Mucosa of descending colon (tissue), 3 donors: ENCODE measurements at regions not wholly inside any gene's neighbourhood (a gene's known extent, or its start where the extent isn't known, plus 50 kb on each side); places are given as distances from the start of the nearest gene placed in this dataset.
A peak's percentile ranks its signal among the peaks of the same experiment; 100 is the strongest.
"Not testable (repeated sequence)": the region's sequence is repeated elsewhere in the genome, so short reads cannot be mapped to it uniquely, and the experiment has no call there.

Experiments used
- ATAC-seq: fragments of 200-7000 bp; cut with Tn5 transposase; one replicate; pipeline ENCODE4 v1.9.1; 2020; ENCODE audit warnings: mild to moderate bottlenecking, moderate library complexity
- DNase-seq, 3 donors: peaks; one replicate each; pipeline ENCODE4 v3.0.0-alpha.2; 2020
- H3K36me3 ChIP-seq: fragments of 200-600 bp; one replicate; pipeline ENCODE4 v1.8.0; 2021; ENCODE audit warnings: low read depth, mild to moderate bottlenecking
- H3K4me1 ChIP-seq: fragments of 200-600 bp; one replicate; pipeline ENCODE4 v1.8.0; 2021; ENCODE audit warnings: low read depth, mild to moderate bottlenecking
- H3K4me3 ChIP-seq: fragments of 200-600 bp; one replicate; pipeline ENCODE4 v1.8.0; 2021; ENCODE audit warnings: mild to moderate bottlenecking
- H3K9me3 ChIP-seq: fragments of 200-600 bp; one replicate; pipeline ENCODE4 v1.8.0; 2021; ENCODE audit warnings: mild to moderate bottlenecking
- CTCF ChIP-seq: fragments of 200-600 bp; IDR thresholded peaks from one replicate; pipeline ENCODE4 v1.8.0; 2022; ENCODE audit warnings: antibody characterized with exemption, mild to moderate bottlenecking
- intact Hi-C, 2 donors: fragments of 100-400 bp; cut with DNase I in 1 of 2; cut with micrococcal nuclease in 1 of 2; formaldehyde crosslinking; loops; one replicate each; pipeline versions ENCODE4 v1.11.0 to v1.11.1; 2022; cut with DNase I, micrococcal nuclease
- donor health status: DM: no; HTN: no; CAD: no; lungs with moderate emphysema.
- donor health status: DM: no; HTN: no; CAD: no.
- donor health status: DM: no; HTN: yes; CAD: no.

GRCh38 chr15:38755718-38756117, 191.1 kb upstream of the RASGRP1 start:
- TF ChIP-seq CTCF: no peak
- no peak overlapping the region for H3K4me3 ChIP-seq
- DNase-seq (no peak), ATAC-seq (no peak)
- no peaks in the 10 kb centered on the region for H3K4me1 ChIP-seq
- no peaks in the 10 kb centered on the region for H3K36me3 ChIP-seq
- intact Hi-C loops: no loop called here
- no peaks in the 10 kb centered on the region for H3K9me3 ChIP-seq

GRCh38 chr15:38756441-38756840, 191.8 kb upstream of the RASGRP1 start:
- Histone ChIP-seq H3K4me1 (no peaks in the 10 kb centered on the region), H3K9me3 (no peaks in the 10 kb centered on the region), H3K36me3 (no peaks in the 10 kb centered on the region), H3K4me3 (no peak overlapping the region)
- ATAC-seq: no peak
- intact Hi-C loops: no loop called here
- TF ChIP-seq CTCF: no peak
- no peak for DNase-seq

GRCh38 chr15:38758043-38758442, 193.4 kb upstream of the RASGRP1 start:
- Histone ChIP-seq H3K36me3 (no peaks in the 10 kb centered on the region), H3K4me1 (no peaks in the 10 kb centered on the region), H3K4me3 (no peak overlapping the region), H3K9me3 (no peaks in the 10 kb centered on the region)
- intact Hi-C loops: no loop called here
- no peak for DNase-seq
- TF ChIP-seq CTCF: no peak
- no peak for ATAC-seq

GRCh38 chr15:38761681-38762080, 197.1 kb upstream of the RASGRP1 start:
- ATAC-seq (no peak), DNase-seq (no peak)
- H3K4me3 ChIP-seq: no peak overlapping the region
- TF ChIP-seq CTCF: no peak
- H3K36me3 ChIP-seq: no peaks in the 10 kb centered on the region
- H3K4me1 ChIP-seq: no peaks in the 10 kb centered on the region
- intact Hi-C loops: no loop called here
- no peaks in the 10 kb centered on the region for H3K9me3 ChIP-seq

- Histone ChIP-seq H3K9me3 (no peaks in the 10 kb centered on the region), H3K36me3 (no peaks in the 10 kb centered on the region), H3K4me3 (no peak overlapping the region), H3K4me1 (no peaks in the 10 kb centered on the region)
- TF ChIP-seq CTCF: no peak
- ATAC-seq (no peak), DNase-seq (peak in 1 of 3 donors; percentile 20)
- intact Hi-C loops: no loop called here
These were observed 204.4 kb upstream of the RASGRP1 start for GRCh38 chr15:38768970-38769369.

- Histone ChIP-seq H3K4me1 (no peaks in the 10 kb centered on the region), H3K36me3 (no peaks in the 10 kb centered on the region), H3K9me3 (no peaks in the 10 kb centered on the region), H3K4me3 (no peak overlapping the region)
- DNase-seq (no peak), ATAC-seq (no peak)
- no peak for TF ChIP-seq CTCF
- intact Hi-C loops: no loop called here
These were observed 204.9 kb upstream of the RASGRP1 start for GRCh38 chr15:38769492-38769891.

GRCh38 chr15:38774076-38774475, 209.5 kb upstream of the RASGRP1 start:
- DNase-seq, H3K4me3 ChIP-seq, H3K4me1 ChIP-seq, ATAC-seq, H3K36me3 ChIP-seq, H3K9me3 ChIP-seq, intact Hi-C loops: not testable (repeated sequence)
